Prostate gland (tissue), 2 donors: ENCODE measurements at regions not wholly inside any gene's neighbourhood (a gene's known extent, or its start where the extent isn't known, plus 50 kb on each side); places are given as distances from the start of the nearest gene placed in this dataset.

ENCODE experiments used
- CTCF ChIP-seq, 4 experiments: fragments of 200-600 bp in 2 of 4; fragments of 450-650 bp in 2 of 4; sonication (generic) in 2 of 4; IDR thresholded peaks; 1 replicate in 3 of 4; 2 replicates in 1 of 4; pipeline ENCODE4 v1.5.1; 2016 to 2019; ENCODE audit warnings: antibody characterized with exemption in 4 of 4, mild to moderate bottlenecking in 2 of 4, moderate library complexity in 2 of 4
- POLR2A ChIP-seq: fragments of 450-650 bp; IDR thresholded peaks from one replicate; pipeline ENCODE4 v1.6.1; 2016; ENCODE audit warnings: antibody characterized with exemption, mild to moderate bottlenecking
- POLR2AphosphoS5 ChIP-seq: sonication (generic); formaldehyde crosslinking; IDR thresholded peaks from one replicate; pipeline ENCODE4 v1.6.1; 2017; ENCODE audit warnings: antibody characterized with exemption

GRCh38 chr18:34364699-34365098 is 140.0 kb upstream of the NOL4 start:
- TF ChIP-seq CTCF (IDR thresholded peaks at IDR 0.05), result no peak
- no peak for TF ChIP-seq POLR2AphosphoS5
- TF ChIP-seq POLR2A, result no peak
